ENCODE measurements at regions not wholly inside any gene's neighbourhood (a gene's known extent, or its start where the extent isn't known, plus 50 kb on each side); places are given as distances from the start of the nearest gene placed in this dataset.

DNA sequence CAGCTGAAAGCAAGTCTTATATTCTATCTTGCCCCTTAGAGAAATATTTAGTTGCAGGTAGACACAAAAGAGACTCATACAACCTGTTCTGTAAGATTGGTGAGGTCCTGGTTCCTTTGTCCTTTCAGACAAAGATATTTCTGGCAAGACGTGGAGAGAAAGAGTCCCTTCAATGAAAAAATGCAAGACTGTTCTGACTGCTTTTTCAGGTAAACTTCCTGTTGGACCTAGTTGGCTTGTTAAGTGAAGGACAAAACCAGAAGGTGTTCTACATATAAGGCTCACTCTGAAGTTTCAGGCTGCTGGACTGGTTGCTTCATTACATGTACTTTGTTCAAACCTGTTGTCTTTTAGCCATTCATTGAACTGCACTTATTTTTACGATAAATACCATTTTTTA, 119.0 kb upstream of the PTPRZ1 start:
- no peak for TF ChIP-seq TAF1 (IDR thresholded peaks at IDR 0.05; ENCODE audit: borderline replicate concordance, insufficient read depth, low read length)
- TF ChIP-seq, protein P1, sequence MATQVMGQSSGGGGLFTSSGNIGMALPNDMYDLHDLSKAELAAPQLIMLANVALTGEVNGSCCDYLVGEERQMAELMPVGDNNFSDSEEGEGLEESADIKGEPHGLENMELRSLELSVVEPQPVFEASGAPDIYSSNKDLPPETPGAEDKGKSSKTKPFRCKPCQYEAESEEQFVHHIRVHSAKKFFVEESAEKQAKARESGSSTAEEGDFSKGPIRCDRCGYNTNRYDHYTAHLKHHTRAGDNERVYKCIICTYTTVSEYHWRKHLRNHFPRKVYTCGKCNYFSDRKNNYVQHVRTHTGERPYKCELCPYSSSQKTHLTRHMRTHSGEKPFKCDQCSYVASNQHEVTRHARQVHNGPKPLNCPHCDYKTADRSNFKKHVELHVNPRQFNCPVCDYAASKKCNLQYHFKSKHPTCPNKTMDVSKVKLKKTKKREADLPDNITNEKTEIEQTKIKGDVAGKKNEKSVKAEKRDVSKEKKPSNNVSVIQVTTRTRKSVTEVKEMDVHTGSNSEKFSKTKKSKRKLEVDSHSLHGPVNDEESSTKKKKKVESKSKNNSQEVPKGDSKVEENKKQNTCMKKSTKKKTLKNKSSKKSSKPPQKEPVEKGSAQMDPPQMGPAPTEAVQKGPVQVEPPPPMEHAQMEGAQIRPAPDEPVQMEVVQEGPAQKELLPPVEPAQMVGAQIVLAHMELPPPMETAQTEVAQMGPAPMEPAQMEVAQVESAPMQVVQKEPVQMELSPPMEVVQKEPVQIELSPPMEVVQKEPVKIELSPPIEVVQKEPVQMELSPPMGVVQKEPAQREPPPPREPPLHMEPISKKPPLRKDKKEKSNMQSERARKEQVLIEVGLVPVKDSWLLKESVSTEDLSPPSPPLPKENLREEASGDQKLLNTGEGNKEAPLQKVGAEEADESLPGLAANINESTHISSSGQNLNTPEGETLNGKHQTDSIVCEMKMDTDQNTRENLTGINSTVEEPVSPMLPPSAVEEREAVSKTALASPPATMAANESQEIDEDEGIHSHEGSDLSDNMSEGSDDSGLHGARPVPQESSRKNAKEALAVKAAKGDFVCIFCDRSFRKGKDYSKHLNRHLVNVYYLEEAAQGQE (IDR thresholded peaks at IDR 0.05; ENCODE audit: insufficient read depth in 1 of 2, low read depth in 2 of 2, low read length in 2 of 2): no peak
- no peak for TF ChIP-seq POLR2AphosphoS5 (IDR thresholded peaks at IDR 0.05; ENCODE audit: low read depth, low read length)
- no peak for TF ChIP-seq FOXP2 (optimal IDR thresholded peaks at IDR 0.05; ENCODE audit: borderline replicate concordance, extremely low read depth, extremely low read length, insufficient read depth)
- no peak for TF ChIP-seq SIN3A (IDR thresholded peaks at IDR 0.05; ENCODE audit: borderline replicate concordance, insufficient read depth, low read length)
